ENCODE measurements at regions not wholly inside any gene's neighbourhood (a gene's known extent, or its start where the extent isn't known, plus 50 kb on each side); places are given as distances from the start of the nearest gene placed in this dataset.
A peak's percentile ranks its signal among the peaks of the same experiment; 100 is the strongest.

- H3K4me1 ChIP-seq (ENCODE audit: insufficient read depth, low read length) = no peaks in the 10 kb centered on the region; the same call in 1 of the 2 replicates
- no CpG with 5 or more reads among the region's 4 CpGs for WGBS (ENCODE audit: extremely low coverage, insufficient read length, low lambda C conversion rate)
- H3K27ac Mint-ChIP-seq = peak overlapping the region in 1 of 3 experiments; percentile 46; a peak in 2 of 7 replicates
Observed at GRCh38 chr4:13950491-13950890, 323.0 kb upstream of the BOD1L1 start.

More at GRCh38 chr4:13950491-13950890, 323.0 kb upstream of the BOD1L1 start:
- Histone ChIP-seq H3K27ac (ENCODE audit: insufficient read length, low read depth, low read length) (no peak overlapping the region), H3K23ac (ENCODE audit: insufficient read length, low read depth, low read length) (no peak overlapping the region), H3K4ac (ENCODE audit: low read depth, low read length) (no peak overlapping the region), H4K8ac (replicated peaks; ENCODE audit: insufficient read length, low read depth, low read length) (no peak overlapping the region), H3K79me1 (ENCODE audit: insufficient read depth, low read depth, low read length, poor library complexity, severe bottlenecking) (no peaks in the 10 kb centered on the region), H3K18ac (ENCODE audit: insufficient read length, low read depth, low read length) (no peak overlapping the region), H3K9me3 (ENCODE audit: control insufficient read depth, low read depth, low read length) (no peaks in the 10 kb centered on the region), H4K20me1 (ENCODE audit: control insufficient read depth, insufficient read depth, insufficient read length) (no peaks in the 10 kb centered on the region), H2BK15ac (ENCODE audit: low read depth, low read length) (no peak overlapping the region), H3T11ph (ENCODE audit: low read length) (no peak overlapping the region), H2BK5ac (ENCODE audit: insufficient read length, low read length) (no peak overlapping the region), H4K91ac (ENCODE audit: insufficient read length, low read depth, low read length) (no peak overlapping the region), H3K56ac (ENCODE audit: insufficient read length, low read depth, low read length) (no peak overlapping the region), H3K14ac (ENCODE audit: insufficient read depth, low read length) (no peak overlapping the region), H2BK12ac (ENCODE audit: insufficient read length, low read depth, low read length) (no peak overlapping the region), H3K4me2 (ENCODE audit: insufficient read depth, insufficient read length, low read length) (no peak overlapping the region), H4K5ac (ENCODE audit: insufficient read length, low read depth, low read length) (no peak overlapping the region), H2BK120ac (ENCODE audit: low read depth, low read length, poor library complexity, severe bottlenecking) (no peak overlapping the region), H3K23me2 (ENCODE audit: insufficient read length, low read depth, low read length, poor library complexity, severe bottlenecking) (no peaks in the 10 kb centered on the region), H2AFZ (ENCODE audit: low read length) (no peak overlapping the region), H3K27me3 (ENCODE audit: insufficient read depth, low read length) (no peaks in the 10 kb centered on the region), H3K9ac (ENCODE audit: extremely low read depth, insufficient read length, low read length) (no peak overlapping the region), H2AK5ac (ENCODE audit: insufficient read length, low read length) (no peak overlapping the region), H3K79me2 (ENCODE audit: insufficient read depth, low read length) (no peaks in the 10 kb centered on the region), H2BK20ac (ENCODE audit: low read depth, low read length, poor library complexity, severe bottlenecking) (no peak overlapping the region)
- no peak for TF ChIP-seq CTCF (conservative IDR thresholded peaks at IDR 0.05)
- Mint-ChIP-seq H3K4me3 (no peak overlapping the region), H3K36me3 (ENCODE audit: insufficient read depth in 1 of 3, low read depth in 3 of 3) (no peaks in the 10 kb centered on the region), H3K9me3 (no peaks in the 10 kb centered on the region), H3K27me3 (ENCODE audit: low read depth) (no peaks in the 10 kb centered on the region), H3K4me1 (peaks cover 11 to 23% of the 10 kb centered on the region in 2 experiments)
- no peak for DNase-seq

Measured in H9 (cell line).